Neural cell (in vitro differentiated cells): ENCODE measurements at regions not wholly inside any gene's neighbourhood (a gene's known extent, or its start where the extent isn't known, plus 50 kb on each side); places are given as distances from the start of the nearest gene placed in this dataset.

Experiments
- H2AFZ ChIP-seq: fragments of 200-600, 300-800 bp; sonication (generic), shearing (Covaris generic); 2 replicates; pipeline ENCODE4 v1.6.0; 2014; ENCODE audit warnings: low read depth, mild to moderate bottlenecking, antibody characterized with exemption, low read length, moderate library complexity
- H3F3A ChIP-seq: fragments of 200-600 bp; shearing (Covaris generic); 2 replicates; pipeline ENCODE4 v1.6.1; 2016; ENCODE audit warnings: mild to moderate bottlenecking, moderate library complexity, mixed read lengths, antibody characterized with exemption, low read length; ENCODE audit not compliant: insufficient read depth, poor library complexity, severe bottlenecking
- H3K27ac ChIP-seq: fragments of 200-600, 300-800 bp; sonication (generic), shearing (Covaris generic); 2 replicates; pipeline ENCODE4 v1.5.1; 2014; ENCODE audit warnings: mild to moderate bottlenecking, low read length, moderate library complexity
- H3K27me3 ChIP-seq: fragments of 300-800, 200-600 bp; sonication (generic), shearing (Covaris generic); 2 replicates; pipeline ENCODE4 v1.6.0; 2014; ENCODE audit warnings: mild to moderate bottlenecking, low read depth, low read length, moderate library complexity; ENCODE audit not compliant: insufficient read depth
- H3K36me3 ChIP-seq: fragments of 300-800, 200-600 bp; sonication (generic), shearing (Covaris generic); 2 replicates; pipeline ENCODE4 v1.5.1; 2014; ENCODE audit warnings: mild to moderate bottlenecking, antibody characterized with exemption, low read length, moderate library complexity; ENCODE audit not compliant: insufficient read depth
- H3K4me2 ChIP-seq: fragments of 300-800, 200-600 bp; sonication (generic), shearing (Covaris generic); 2 replicates; pipeline ENCODE4 v1.6.0; 2014; ENCODE audit warnings: mild to moderate bottlenecking, low read length
- H3K4me3 ChIP-seq: fragments of 300-800, 200-600 bp; sonication (generic), shearing (Covaris generic); 2 replicates; pipeline ENCODE4 v1.5.1; 2014; ENCODE audit warnings: mild to moderate bottlenecking, low read length, moderate library complexity
- H3K79me2 ChIP-seq: fragments of 200-600 bp; shearing (Covaris generic); replicated peaks from 2 replicates; pipeline ENCODE4 v1.6.0; 2014; ENCODE audit warnings: mild to moderate bottlenecking, low read length, moderate library complexity; ENCODE audit not compliant: insufficient read depth
- H3K9ac ChIP-seq: fragments of 300-800, 200-600 bp; sonication (generic), shearing (Covaris generic); 2 replicates; pipeline ENCODE4 v1.6.1; 2016; ENCODE audit warnings: mild to moderate bottlenecking, low read length, mixed read lengths
- H3K9me2 ChIP-seq: fragments of 200-600 bp; shearing (Covaris generic); 2 replicates; pipeline ENCODE4 v1.6.1; 2016; ENCODE audit warnings: mild to moderate bottlenecking, low read length, mixed read lengths; ENCODE audit not compliant: insufficient read depth
- H3K9me3 ChIP-seq: fragments of 200-600, 300-800 bp; sonication (generic), shearing (Covaris generic); 2 replicates; pipeline ENCODE4 v1.6.1; 2016; ENCODE audit warnings: mild to moderate bottlenecking, mixed run types, low read length, moderate library complexity, mixed read lengths
- H4K20me1 ChIP-seq: fragments of 200-600 bp; shearing (Covaris generic); 2 replicates; pipeline ENCODE4 v1.6.1; 2016; ENCODE audit warnings: mild to moderate bottlenecking, mixed run types; ENCODE audit not compliant: insufficient read depth
- CTCF ChIP-seq: fragments of 450-650 bp; IDR thresholded peaks from 2 replicates; pipeline ENCODE4 v1.5.1; 2014; ENCODE audit warnings: antibody characterized with exemption, mild to moderate bottlenecking, moderate library complexity; ENCODE audit not compliant: poor library complexity, severe bottlenecking
- EP300 ChIP-seq: fragments of 450-650 bp; conservative IDR thresholded peaks from 2 replicates; pipeline ENCODE4 v1.6.1; 2014; ENCODE audit warnings: antibody characterized with exemption, mild to moderate bottlenecking, moderate library complexity; ENCODE audit not compliant: poor library complexity, severe bottlenecking
- EZH2 ChIP-seq: fragments of 200-600, 300-800 bp; shearing (Covaris generic), sonication (generic); IDR thresholded peaks from 2 replicates; pipeline ENCODE4 v1.6.1; 2014; ENCODE audit warnings: antibody characterized with exemption, low read length, borderline replicate concordance, mild to moderate bottlenecking; ENCODE audit not compliant: insufficient read depth, poor library complexity, severe bottlenecking
- MXI1 ChIP-seq: fragments of 450-650 bp; conservative IDR thresholded peaks from 2 replicates; pipeline ENCODE4 v1.6.1; 2014; ENCODE audit warnings: antibody characterized with exemption, mild to moderate bottlenecking; ENCODE audit not compliant: poor library complexity, severe bottlenecking
- POLR2AphosphoS5 ChIP-seq: IDR thresholded peaks from 2 replicates; pipeline ENCODE4 v1.6.1; 2012
- RAD21 ChIP-seq: fragments of 450-650 bp; conservative IDR thresholded peaks from 2 replicates; pipeline ENCODE4 v1.6.1; 2014; ENCODE audit warnings: antibody characterized with exemption, mild to moderate bottlenecking, moderate library complexity
- SMC3 ChIP-seq: fragments of 450-650 bp; conservative IDR thresholded peaks from 2 replicates; pipeline ENCODE4 v1.6.1; 2014; ENCODE audit warnings: antibody characterized with exemption, mild to moderate bottlenecking, moderate library complexity; ENCODE audit not compliant: poor library complexity
- TAF1 ChIP-seq: IDR thresholded peaks from 2 replicates; pipeline ENCODE4 v1.6.1; 2012; ENCODE audit warnings: low read depth
- TF ChIP-seq, protein P1 (sequence below): IDR thresholded peaks from 2 replicates; pipeline ENCODE4 v1.6.1; 2012; ENCODE audit warnings: borderline replicate concordance

GRCh38 chr5:106962464-106963230, 708.1 kb downstream of the EFNA5 start:
- no peak overlapping the region for H2AFZ ChIP-seq
- no peak overlapping the region for H3K27ac ChIP-seq
- H3K9ac ChIP-seq, result no peak overlapping the region
- H3K27me3 ChIP-seq, result no peaks in the 10 kb centered on the region
- no peaks in the 10 kb centered on the region for H3K9me2 ChIP-seq
- no peaks in the 10 kb centered on the region for H3K79me2 ChIP-seq
- no peaks in the 10 kb centered on the region for H3K9me3 ChIP-seq
- TF ChIP-seq TAF1, result no peak
- TF ChIP-seq RAD21, result no peak
- no peak for TF ChIP-seq CTCF
- TF ChIP-seq EP300, result no peak
- TF ChIP-seq POLR2AphosphoS5, result no peak
- TF ChIP-seq SMC3, result no peak
- no peak for TF ChIP-seq EZH2
- TF ChIP-seq, protein P1, sequence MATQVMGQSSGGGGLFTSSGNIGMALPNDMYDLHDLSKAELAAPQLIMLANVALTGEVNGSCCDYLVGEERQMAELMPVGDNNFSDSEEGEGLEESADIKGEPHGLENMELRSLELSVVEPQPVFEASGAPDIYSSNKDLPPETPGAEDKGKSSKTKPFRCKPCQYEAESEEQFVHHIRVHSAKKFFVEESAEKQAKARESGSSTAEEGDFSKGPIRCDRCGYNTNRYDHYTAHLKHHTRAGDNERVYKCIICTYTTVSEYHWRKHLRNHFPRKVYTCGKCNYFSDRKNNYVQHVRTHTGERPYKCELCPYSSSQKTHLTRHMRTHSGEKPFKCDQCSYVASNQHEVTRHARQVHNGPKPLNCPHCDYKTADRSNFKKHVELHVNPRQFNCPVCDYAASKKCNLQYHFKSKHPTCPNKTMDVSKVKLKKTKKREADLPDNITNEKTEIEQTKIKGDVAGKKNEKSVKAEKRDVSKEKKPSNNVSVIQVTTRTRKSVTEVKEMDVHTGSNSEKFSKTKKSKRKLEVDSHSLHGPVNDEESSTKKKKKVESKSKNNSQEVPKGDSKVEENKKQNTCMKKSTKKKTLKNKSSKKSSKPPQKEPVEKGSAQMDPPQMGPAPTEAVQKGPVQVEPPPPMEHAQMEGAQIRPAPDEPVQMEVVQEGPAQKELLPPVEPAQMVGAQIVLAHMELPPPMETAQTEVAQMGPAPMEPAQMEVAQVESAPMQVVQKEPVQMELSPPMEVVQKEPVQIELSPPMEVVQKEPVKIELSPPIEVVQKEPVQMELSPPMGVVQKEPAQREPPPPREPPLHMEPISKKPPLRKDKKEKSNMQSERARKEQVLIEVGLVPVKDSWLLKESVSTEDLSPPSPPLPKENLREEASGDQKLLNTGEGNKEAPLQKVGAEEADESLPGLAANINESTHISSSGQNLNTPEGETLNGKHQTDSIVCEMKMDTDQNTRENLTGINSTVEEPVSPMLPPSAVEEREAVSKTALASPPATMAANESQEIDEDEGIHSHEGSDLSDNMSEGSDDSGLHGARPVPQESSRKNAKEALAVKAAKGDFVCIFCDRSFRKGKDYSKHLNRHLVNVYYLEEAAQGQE, result no peak
- TF ChIP-seq MXI1, result no peak
- no peak overlapping the region for H3K4me3 ChIP-seq
- H3F3A ChIP-seq, result no peaks in the 10 kb centered on the region
- H3K4me2 ChIP-seq, result no peak overlapping the region
- H3K36me3 ChIP-seq, result no peaks in the 10 kb centered on the region
- no peaks in the 10 kb centered on the region for H4K20me1 ChIP-seq

DNA sequence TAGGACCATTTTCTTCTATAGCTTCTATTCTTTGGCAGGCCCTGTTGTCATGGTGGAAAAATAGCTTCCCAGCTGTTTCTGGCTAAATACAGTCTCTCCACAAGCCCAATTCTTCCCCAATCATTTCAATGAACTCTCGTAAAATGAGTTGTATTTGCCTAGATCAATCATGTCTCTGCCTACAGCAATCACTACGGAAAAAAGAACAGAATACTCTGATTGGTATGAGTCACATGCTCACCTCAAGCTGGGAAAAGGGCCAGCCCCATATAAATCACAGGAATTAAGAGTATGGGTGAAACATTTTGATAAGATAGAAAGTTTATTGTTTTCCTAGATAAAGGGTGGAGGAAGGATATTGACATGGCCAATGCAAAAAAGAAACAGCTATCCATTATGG, 711.4 kb downstream of the EFNA5 start:
- TF ChIP-seq EZH2 (no peak), RAD21 (no peak), POLR2AphosphoS5 (no peak), MXI1 (no peak), EP300 (no peak), SMC3 (no peak), CTCF (no peak), TAF1 (no peak)
- TF ChIP-seq, protein P1, result no peak
- no peak overlapping the region for H3K4me3 ChIP-seq

More for the DNA sequence above, 711.4 kb downstream of the EFNA5 start:
- no peaks in the 10 kb centered on the region for H3K9me3 ChIP-seq
- no peak overlapping the region for H3K27ac ChIP-seq
- no peak overlapping the region for H3K9ac ChIP-seq
- H3K4me2 ChIP-seq, result no peak overlapping the region
- no peaks in the 10 kb centered on the region for H3K36me3 ChIP-seq
- H3K79me2 ChIP-seq, result no peaks in the 10 kb centered on the region
- no peaks in the 10 kb centered on the region for H3K9me2 ChIP-seq
- H3F3A ChIP-seq, result no peaks in the 10 kb centered on the region
- H2AFZ ChIP-seq, result no peak overlapping the region
- no peaks in the 10 kb centered on the region for H3K27me3 ChIP-seq
- H4K20me1 ChIP-seq, result no peaks in the 10 kb centered on the region
